Astrocyte (in vitro differentiated cells and primary cell): ENCODE measurements at regions not wholly inside any gene's neighbourhood (a gene's known extent, or its start where the extent isn't known, plus 50 kb on each side); places are given as distances from the start of the nearest gene placed in this dataset.
A peak's percentile ranks its signal among the peaks of the same experiment; 100 is the strongest.

Source experiments
- DNase-seq: peaks from one replicate; pipeline ENCODE4 v3.0.0-alpha.2; 2010; ENCODE audit warnings: low read depth
- FAIRE-seq: peaks from 2 replicates; lab custom pipeline; 2011; peaks lifted over from hg19 to GRCh38; lab: Jason Lieb, UNC
- H2AFZ ChIP-seq: 2 replicates; pipeline ENCODE4 v1.6.0; 2012; ENCODE audit warnings: low read depth, low read length, inconsistent platforms
- H3K27ac ChIP-seq: 2 replicates; pipeline ENCODE4 v1.5.1; 2011; ENCODE audit warnings: low read depth, low read length, inconsistent platforms
- H3K27me3 ChIP-seq: 2 replicates; pipeline ENCODE4 v1.6.0; 2011; ENCODE audit warnings: low read length, inconsistent platforms; ENCODE audit not compliant: insufficient read depth
- H3K36me3 ChIP-seq: 2 replicates; pipeline ENCODE4 v1.5.1; 2011; ENCODE audit warnings: low read length, inconsistent platforms; ENCODE audit not compliant: insufficient read depth
- H3K4me1 ChIP-seq: 2 replicates; pipeline ENCODE4 v1.5.1; 2011; ENCODE audit warnings: low read length, inconsistent platforms; ENCODE audit not compliant: insufficient read depth
- H3K4me2 ChIP-seq: 2 replicates; pipeline ENCODE4 v1.6.0; 2012; ENCODE audit warnings: low read length, inconsistent platforms
- H3K4me3 ChIP-seq: 2 replicates; pipeline ENCODE4 v1.5.1; 2011; ENCODE audit warnings: low read depth, mild to moderate bottlenecking, low read length, inconsistent platforms; ENCODE audit not compliant: insufficient read depth
- H3K79me2 ChIP-seq: 2 replicates; pipeline ENCODE4 v1.6.0; 2012; ENCODE audit warnings: mild to moderate bottlenecking, low read length, inconsistent platforms; ENCODE audit not compliant: insufficient read depth
- H3K9ac ChIP-seq: 2 replicates; pipeline ENCODE4 v1.6.0; 2012; ENCODE audit warnings: mild to moderate bottlenecking, low read length, inconsistent platforms
- H3K9me3 ChIP-seq: 2 replicates; pipeline ENCODE4 v1.5.1; 2012; ENCODE audit warnings: low read depth, mild to moderate bottlenecking, low read length, inconsistent platforms; ENCODE audit not compliant: insufficient read depth
- H4K20me1 ChIP-seq: 2 replicates; pipeline ENCODE4 v1.6.0; 2012; ENCODE audit warnings: low read length, inconsistent platforms; ENCODE audit not compliant: insufficient read depth
- H3K27ac Mint-ChIP-seq: one replicate; pipeline ENCODE4 v1.8.0; 2021; ENCODE audit warnings: mild to moderate bottlenecking, mixed read lengths; ENCODE audit not compliant: unreplicated experiment
- H3K27me3 Mint-ChIP-seq: one replicate; pipeline ENCODE4 v1.8.0; 2021; ENCODE audit warnings: low read depth, mixed read lengths; ENCODE audit not compliant: unreplicated experiment
- H3K36me3 Mint-ChIP-seq: one replicate; pipeline ENCODE4 v1.8.0; 2021; ENCODE audit warnings: low read depth, mixed read lengths; ENCODE audit not compliant: unreplicated experiment
- H3K4me1 Mint-ChIP-seq: one replicate; pipeline ENCODE4 v1.8.0; 2021; ENCODE audit warnings: low read depth, mixed read lengths; ENCODE audit not compliant: unreplicated experiment
- H3K4me3 Mint-ChIP-seq: one replicate; pipeline ENCODE4 v1.8.0; 2021; ENCODE audit warnings: mild to moderate bottlenecking, moderate library complexity, mixed read lengths; ENCODE audit not compliant: unreplicated experiment
- H3K9me3 Mint-ChIP-seq: one replicate; pipeline ENCODE4 v1.8.0; 2021; ENCODE audit warnings: mild to moderate bottlenecking, mixed read lengths; ENCODE audit not compliant: unreplicated experiment
- EZH2 ChIP-seq: IDR thresholded peaks from 2 replicates; pipeline ENCODE4 v1.6.1; 2012; ENCODE audit warnings: mild to moderate bottlenecking, low read length, inconsistent platforms; ENCODE audit not compliant: insufficient read depth
- TF ChIP-seq, protein P1 (sequence below): IDR thresholded peaks from 2 replicates; pipeline ENCODE4 v1.5.1; 2011; ENCODE audit warnings: low read depth, mild to moderate bottlenecking, inconsistent platforms, low read length, moderate library complexity; ENCODE audit not compliant: insufficient read depth

GRCh38 chr3:152960684-152961083 is 125.8 kb downstream of the P2RY1 start:
- Histone ChIP-seq H3K27ac (no peak overlapping the region), H2AFZ (no peak overlapping the region), H3K4me1 (no peaks in the 10 kb centered on the region), H3K79me2 (no peaks in the 10 kb centered on the region), H3K4me2 (no peak overlapping the region), H3K9me3 (no peaks in the 10 kb centered on the region), H3K4me3 (no peak overlapping the region), H4K20me1 (no peaks in the 10 kb centered on the region), H3K36me3 (no peaks in the 10 kb centered on the region), H3K9ac (no peak overlapping the region), H3K27me3 (no peaks in the 10 kb centered on the region)
- DNase-seq (no peak), FAIRE-seq (no peak)
- Mint-ChIP-seq H3K4me3 (no peak overlapping the region), H3K36me3 (no peaks in the 10 kb centered on the region), H3K9me3 (no peaks in the 10 kb centered on the region), H3K27me3 (no peaks in the 10 kb centered on the region), H3K27ac (no peak overlapping the region), H3K4me1 (peaks cover 5% of the 10 kb centered on the region)
- no peak for TF ChIP-seq EZH2
- TF ChIP-seq, protein P1, sequence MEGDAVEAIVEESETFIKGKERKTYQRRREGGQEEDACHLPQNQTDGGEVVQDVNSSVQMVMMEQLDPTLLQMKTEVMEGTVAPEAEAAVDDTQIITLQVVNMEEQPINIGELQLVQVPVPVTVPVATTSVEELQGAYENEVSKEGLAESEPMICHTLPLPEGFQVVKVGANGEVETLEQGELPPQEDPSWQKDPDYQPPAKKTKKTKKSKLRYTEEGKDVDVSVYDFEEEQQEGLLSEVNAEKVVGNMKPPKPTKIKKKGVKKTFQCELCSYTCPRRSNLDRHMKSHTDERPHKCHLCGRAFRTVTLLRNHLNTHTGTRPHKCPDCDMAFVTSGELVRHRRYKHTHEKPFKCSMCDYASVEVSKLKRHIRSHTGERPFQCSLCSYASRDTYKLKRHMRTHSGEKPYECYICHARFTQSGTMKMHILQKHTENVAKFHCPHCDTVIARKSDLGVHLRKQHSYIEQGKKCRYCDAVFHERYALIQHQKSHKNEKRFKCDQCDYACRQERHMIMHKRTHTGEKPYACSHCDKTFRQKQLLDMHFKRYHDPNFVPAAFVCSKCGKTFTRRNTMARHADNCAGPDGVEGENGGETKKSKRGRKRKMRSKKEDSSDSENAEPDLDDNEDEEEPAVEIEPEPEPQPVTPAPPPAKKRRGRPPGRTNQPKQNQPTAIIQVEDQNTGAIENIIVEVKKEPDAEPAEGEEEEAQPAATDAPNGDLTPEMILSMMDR: no peak

DNA sequence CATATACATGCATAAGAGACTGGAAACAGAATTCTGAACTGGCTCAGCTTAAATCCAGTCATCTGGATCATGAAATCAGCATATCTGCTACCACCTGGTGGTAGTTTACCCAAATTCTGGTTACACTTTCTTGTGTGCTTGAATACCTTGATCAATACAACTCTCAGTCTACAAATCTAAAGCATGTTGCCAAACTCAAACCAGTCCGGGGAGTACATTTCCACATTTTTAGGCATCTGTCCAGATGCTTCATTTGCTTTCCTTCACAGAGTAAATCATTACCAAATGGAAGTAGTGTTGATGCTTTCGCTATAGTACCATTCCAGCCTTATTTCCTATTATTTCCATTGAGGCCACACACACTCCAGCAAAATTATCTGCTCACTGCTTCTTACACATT is 126.4 kb downstream of the P2RY1 start:
- no peak overlapping the region for H3K4me2 ChIP-seq
- Mint-ChIP-seq H3K9me3 (no peaks in the 10 kb centered on the region), H3K4me1 (peaks cover 5% of the 10 kb centered on the region), H3K27ac (no peak overlapping the region), H3K27me3 (no peaks in the 10 kb centered on the region), H3K4me3 (no peak overlapping the region), H3K36me3 (no peaks in the 10 kb centered on the region)
- H3K4me1 ChIP-seq: no peaks in the 10 kb centered on the region
- no peak for FAIRE-seq
- no peak overlapping the region for H3K4me3 ChIP-seq
- no peaks in the 10 kb centered on the region for H3K9me3 ChIP-seq
- DNase-seq: no peak
- TF ChIP-seq, protein P1: peak; percentile 20
- TF ChIP-seq EZH2: no peak
- H3K36me3 ChIP-seq: no peaks in the 10 kb centered on the region
- no peaks in the 10 kb centered on the region for H4K20me1 ChIP-seq
- H2AFZ ChIP-seq: no peak overlapping the region
- no peak overlapping the region for H3K9ac ChIP-seq
- H3K79me2 ChIP-seq: no peaks in the 10 kb centered on the region
- no peak overlapping the region for H3K27ac ChIP-seq
- no peaks in the 10 kb centered on the region for H3K27me3 ChIP-seq

DNA sequence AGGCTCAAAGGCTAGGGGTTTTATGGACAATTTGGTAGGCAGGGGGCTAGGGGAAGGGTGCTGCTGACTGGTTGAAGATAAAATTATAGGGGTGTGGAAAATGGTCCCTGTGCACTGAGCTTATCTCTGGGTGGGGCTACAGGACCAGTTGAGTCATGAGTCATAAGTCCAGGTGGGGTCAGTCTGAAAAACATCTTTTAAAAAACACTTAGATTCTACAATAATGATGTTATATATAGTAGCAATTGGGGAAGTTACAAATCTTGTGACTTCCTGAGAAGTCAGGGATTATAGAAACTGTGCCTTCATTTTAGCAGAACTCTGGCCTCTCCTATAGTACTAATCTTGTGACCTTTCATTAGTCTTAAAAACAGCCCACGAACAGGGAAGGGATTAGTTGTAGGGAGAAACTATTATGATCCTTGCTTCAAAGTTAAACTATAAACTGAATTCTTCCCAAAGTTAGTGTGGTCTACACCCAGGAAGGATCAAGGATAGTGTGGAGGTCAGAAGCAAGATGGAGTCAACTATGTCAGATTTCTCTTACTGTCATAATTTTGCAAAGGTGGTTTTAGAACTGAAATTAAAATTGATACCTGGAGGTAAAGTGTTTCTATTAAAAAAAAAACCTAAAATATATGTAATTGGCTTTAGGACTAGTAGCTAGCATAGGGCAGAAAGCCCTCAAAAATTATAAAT is 130.1 kb downstream of the P2RY1 start:
- H3K4me1 ChIP-seq: no peaks in the 10 kb centered on the region
- no peak overlapping the region for H3K9ac ChIP-seq
- H3K79me2 ChIP-seq: no peaks in the 10 kb centered on the region
- H3K9me3 ChIP-seq: no peaks in the 10 kb centered on the region
- no peak overlapping the region for H3K27ac ChIP-seq
- no peaks in the 10 kb centered on the region for H3K27me3 ChIP-seq
- no peak overlapping the region for H3K4me2 ChIP-seq
- Mint-ChIP-seq H3K4me3 (no peak overlapping the region), H3K9me3 (no peaks in the 10 kb centered on the region), H3K4me1 (peaks cover 18% of the 10 kb centered on the region), H3K27me3 (no peaks in the 10 kb centered on the region), H3K36me3 (no peaks in the 10 kb centered on the region), H3K27ac (no peak overlapping the region)
- TF ChIP-seq, protein P1: no peak
- TF ChIP-seq EZH2: no peak
- no peak overlapping the region for H3K4me3 ChIP-seq
- H2AFZ ChIP-seq: no peak overlapping the region
- FAIRE-seq (no peak), DNase-seq (no peak)
- no peaks in the 10 kb centered on the region for H3K36me3 ChIP-seq
- no peaks in the 10 kb centered on the region for H4K20me1 ChIP-seq
